ENCODE measurements at regions not wholly inside any gene's neighbourhood (a gene's known extent, or its start where the extent isn't known, plus 50 kb on each side); places are given as distances from the start of the nearest gene placed in this dataset.

- intact Hi-C loops (cut with micrococcal nuclease; ENCODE audit: unreplicated experiment) = no loop called here
- Histone ChIP-seq H3K79me2 (ENCODE audit: insufficient read depth, low read depth, low read length) (no peaks in the 10 kb centered on the region), H3K4me3 (ENCODE audit: low read depth, low read length, poor library complexity, severe bottlenecking) (no peak overlapping the region), H3K4me2 (ENCODE audit: low read length) (no peak overlapping the region), H3K9me2 (ENCODE audit: insufficient read depth, low read length) (peaks cover 2% of the 10 kb centered on the region; the same call in 1 of the 2 replicates), H3K9me3 (ENCODE audit: low read length) (no peaks in the 10 kb centered on the region), H4K20me1 (ENCODE audit: insufficient read depth, low read length) (no peaks in the 10 kb centered on the region), H3K27ac (ENCODE audit: low read depth, low read length, poor library complexity, severe bottlenecking) (no peak overlapping the region), H3K36me3 (ENCODE audit: insufficient read depth, low read length) (no peaks in the 10 kb centered on the region), H3K4me1 (ENCODE audit: insufficient read depth, low read length, poor library complexity, severe bottlenecking) (no peaks in the 10 kb centered on the region), H2AFZ (ENCODE audit: low read length) (no peak overlapping the region)
- CTCF ChIA-PET (ENCODE audit: unreplicated experiment) = no interaction called here
- TF ChIP-seq EZH2phosphoT487 (IDR thresholded peaks at IDR 0.05; ENCODE audit: borderline replicate concordance, low read depth, low read length) = no peak
- TF ChIP-seq CTCF (conservative IDR thresholded peaks at IDR 0.05; ENCODE audit: low read length) = no peak
- BruUV-seq (replicated peaks) = no TSS peak
- POLR2A ChIA-PET = no interaction called here
- DNase-seq (ENCODE audit: low spot score) = no peak
Observed at GRCh38 chr2:157107877-157108276, 149.6 kb upstream of the GALNT5 start.

- no peaks in the 10 kb centered on the region for H3K9me2 ChIP-seq (ENCODE audit: insufficient read depth, low read length)
- DNase-seq (ENCODE audit: low spot score) = no peak
- no peaks in the 10 kb centered on the region for H3K4me1 ChIP-seq (ENCODE audit: insufficient read depth, low read length, poor library complexity, severe bottlenecking)
- H3K36me3 ChIP-seq (ENCODE audit: insufficient read depth, low read length) = no peaks in the 10 kb centered on the region
- no peak overlapping the region for H3K27ac ChIP-seq (ENCODE audit: low read depth, low read length, poor library complexity, severe bottlenecking)
- H3K9me3 ChIP-seq (ENCODE audit: low read length) = no peaks in the 10 kb centered on the region
- CTCF ChIA-PET (ENCODE audit: unreplicated experiment) = no interaction called here
- no peak overlapping the region for H2AFZ ChIP-seq (ENCODE audit: low read length)
- no peak overlapping the region for H3K4me2 ChIP-seq (ENCODE audit: low read length)
- H4K20me1 ChIP-seq (ENCODE audit: insufficient read depth, low read length) = no peaks in the 10 kb centered on the region
- no peak for TF ChIP-seq CTCF (conservative IDR thresholded peaks at IDR 0.05; ENCODE audit: low read length)
- no peak for TF ChIP-seq EZH2phosphoT487 (IDR thresholded peaks at IDR 0.05; ENCODE audit: borderline replicate concordance, low read depth, low read length)
- H3K79me2 ChIP-seq (ENCODE audit: insufficient read depth, low read depth, low read length) = no peaks in the 10 kb centered on the region
- H3K4me3 ChIP-seq (ENCODE audit: low read depth, low read length, poor library complexity, severe bottlenecking) = no peak overlapping the region
- intact Hi-C loops (cut with micrococcal nuclease; ENCODE audit: unreplicated experiment) = no loop called here
- BruUV-seq (replicated peaks) = no TSS peak
- POLR2A ChIA-PET = interaction anchor here (1.3 kb wide), 1 partner anchor 18 kb away, joined by 3 read pairs; no protein-coding TSS in a partner anchor
Observed at GRCh38 chr2:157122776-157123175, 134.7 kb upstream of the GALNT5 start.

GRCh38 chr2:157124731-157125130 is 132.8 kb upstream of the GALNT5 start:
- Histone ChIP-seq H2AFZ (ENCODE audit: low read length) (no peak overlapping the region), H3K4me3 (ENCODE audit: low read depth, low read length, poor library complexity, severe bottlenecking) (no peak overlapping the region), H3K27ac (ENCODE audit: low read depth, low read length, poor library complexity, severe bottlenecking) (no peak overlapping the region), H3K9me2 (ENCODE audit: insufficient read depth, low read length) (no peaks in the 10 kb centered on the region), H3K79me2 (ENCODE audit: insufficient read depth, low read depth, low read length) (no peaks in the 10 kb centered on the region), H3K4me1 (ENCODE audit: insufficient read depth, low read length, poor library complexity, severe bottlenecking) (no peaks in the 10 kb centered on the region), H3K9me3 (ENCODE audit: low read length) (no peaks in the 10 kb centered on the region), H3K4me2 (ENCODE audit: low read length) (no peak overlapping the region), H4K20me1 (ENCODE audit: insufficient read depth, low read length) (no peaks in the 10 kb centered on the region), H3K36me3 (ENCODE audit: insufficient read depth, low read length) (no peaks in the 10 kb centered on the region)
- ChIA-PET CTCF (ENCODE audit: unreplicated experiment) (no interaction called here), POLR2A (no interaction called here)
- intact Hi-C loops (cut with micrococcal nuclease; ENCODE audit: unreplicated experiment) = no loop called here
- no TSS peak for BruUV-seq (replicated peaks)
- DNase-seq (ENCODE audit: low spot score) = no peak
- TF ChIP-seq EZH2phosphoT487 (IDR thresholded peaks at IDR 0.05; ENCODE audit: borderline replicate concordance, low read depth, low read length) = no peak
- no peak for TF ChIP-seq CTCF (conservative IDR thresholded peaks at IDR 0.05; ENCODE audit: low read length)

Measured in OCI-LY7 (cell line).